GM18517 (cell line): ENCODE measurements at regions not wholly inside any gene's neighbourhood (a gene's known extent, or its start where the extent isn't known, plus 50 kb on each side); places are given as distances from the start of the nearest gene placed in this dataset.

Experiments used
- ATAC-seq: cut with Tn5 transposase; IDR thresholded peaks from one replicate; pipeline ENCODE4 v1.9.1; 2021; ENCODE audit warnings: mild to moderate bottlenecking, moderate library complexity; ENCODE audit not compliant: unreplicated experiment

DNA sequence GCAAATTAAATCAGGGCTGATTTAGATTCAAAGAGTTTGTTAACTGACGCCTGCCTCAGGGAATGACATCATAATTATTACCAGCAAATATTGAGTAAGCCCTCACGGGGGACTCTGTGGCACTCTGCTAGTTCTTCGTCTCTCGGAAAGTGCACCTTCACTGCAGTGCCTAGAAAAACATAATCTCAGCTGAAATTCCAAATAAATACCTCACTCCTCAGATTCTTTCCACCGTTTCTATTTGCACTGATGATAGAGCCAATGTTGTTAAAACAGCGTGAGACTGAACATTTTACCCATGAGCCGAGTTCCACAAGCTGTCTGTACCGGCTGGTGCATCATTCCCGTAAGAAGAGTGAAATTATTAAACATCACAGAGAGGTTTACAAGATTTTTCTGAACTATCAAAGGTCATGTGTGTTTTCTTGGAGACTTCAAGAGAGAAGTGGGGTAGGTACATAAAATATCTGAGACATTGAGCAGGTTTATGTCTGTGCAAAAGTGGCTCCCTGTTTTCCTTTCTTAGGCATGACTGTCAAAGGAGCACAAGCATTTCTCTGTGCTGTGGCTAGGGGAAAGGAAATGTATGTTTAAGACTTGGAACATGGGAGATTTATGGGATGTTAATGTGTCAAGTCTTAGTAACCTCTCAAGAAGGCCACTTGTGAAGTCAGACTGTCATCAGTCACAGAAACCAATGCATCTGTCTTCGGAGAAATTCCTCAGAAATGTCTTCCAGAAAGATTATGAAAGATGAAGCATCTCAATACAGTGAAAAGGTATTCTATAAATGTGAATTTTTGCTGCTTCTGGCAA is 119.6 kb downstream of the CBLL2 start:
- ATAC-seq: no peak

DNA sequence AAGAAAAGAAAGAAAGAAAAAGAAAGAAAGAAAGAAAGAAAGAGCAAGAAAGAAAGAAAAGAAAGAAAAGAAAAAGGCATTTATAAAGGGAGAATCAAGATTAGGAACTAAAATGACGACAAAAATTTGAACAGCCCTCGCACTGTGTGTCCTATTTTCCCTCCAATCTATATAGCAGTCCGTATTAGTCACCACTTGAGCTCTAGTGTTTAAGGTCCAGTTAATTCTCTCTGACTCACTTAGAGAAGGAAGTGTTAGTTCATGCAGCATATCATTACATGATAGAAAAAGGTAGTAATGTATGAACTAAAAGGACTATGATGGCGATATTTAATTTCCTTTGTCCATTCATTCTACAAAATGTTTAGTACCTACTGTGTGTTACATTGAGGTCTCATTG is 122.7 kb downstream of the CBLL2 start:
- ATAC-seq: no peak

DNA sequence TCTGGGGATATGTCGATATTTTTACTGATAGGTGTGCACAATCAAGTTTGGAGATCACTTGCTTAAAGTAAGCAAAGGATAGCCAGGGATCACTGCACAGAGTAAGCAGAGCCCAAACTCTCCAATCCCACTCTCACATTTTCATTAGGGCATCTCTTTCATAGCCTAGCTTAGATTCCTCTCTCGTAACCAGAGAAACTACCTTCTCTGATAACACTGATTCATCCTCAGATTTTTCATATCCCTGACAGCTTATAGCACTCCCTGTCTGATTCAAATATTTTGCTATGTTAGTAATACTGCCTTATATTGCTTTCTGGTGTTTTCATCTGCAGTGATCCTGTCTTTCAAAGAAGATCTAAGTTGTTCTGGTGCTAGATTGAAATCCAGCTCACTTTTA is 123.7 kb downstream of the CBLL2 start:
- no peak for ATAC-seq

DNA sequence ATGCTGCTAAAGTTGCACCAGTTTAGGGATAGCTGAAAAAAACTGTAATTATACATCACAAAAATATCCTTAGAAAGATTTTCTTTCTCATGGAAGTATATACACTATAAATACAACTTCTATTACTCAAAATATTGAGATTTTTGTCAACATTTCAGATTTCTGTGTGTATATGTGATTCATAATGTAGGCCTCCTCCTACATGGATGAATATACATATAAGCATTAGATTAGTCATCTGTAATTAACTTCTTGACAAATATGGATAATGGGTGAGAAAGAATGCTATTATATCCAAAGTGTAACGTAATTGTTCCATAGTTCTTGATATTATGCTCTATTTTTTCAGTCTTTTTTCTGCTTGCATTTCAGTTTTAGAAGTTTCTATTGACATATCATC is 124.9 kb downstream of the CBLL2 start:
- ATAC-seq: no peak

DNA sequence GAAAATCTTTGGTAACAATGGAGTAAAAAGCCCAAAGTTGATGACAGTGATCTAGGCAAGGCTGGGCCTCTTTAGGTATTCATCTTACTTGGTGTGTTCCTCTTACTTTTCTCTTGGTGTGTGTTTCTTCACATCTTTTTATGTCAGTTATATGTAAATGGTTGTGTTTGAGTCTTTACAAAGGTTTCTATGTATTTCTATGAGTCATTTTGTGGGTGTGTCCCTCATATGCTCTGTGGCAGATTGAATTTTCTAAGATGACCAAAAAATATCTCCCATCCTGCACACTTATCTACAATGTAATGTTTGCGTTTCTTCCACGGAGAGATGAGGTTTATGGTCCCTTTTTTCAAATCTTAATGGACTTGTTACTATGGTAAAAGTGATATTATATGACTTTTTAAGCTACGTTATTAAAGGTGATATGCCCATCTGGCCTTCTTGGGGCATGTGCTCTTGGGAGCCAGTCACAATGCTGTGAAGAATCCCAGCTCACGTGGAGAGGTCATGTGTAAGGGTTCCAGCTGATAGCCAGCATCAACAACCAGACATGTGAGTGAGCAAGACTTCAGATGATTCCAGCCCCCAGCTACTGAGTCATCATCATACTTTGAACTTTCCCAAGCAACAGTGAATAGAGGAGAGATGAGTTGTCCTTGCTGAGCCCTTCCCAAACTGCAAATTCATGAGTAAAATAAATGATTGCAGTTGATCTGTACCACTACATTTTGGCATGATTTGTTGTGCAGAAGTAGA is 126.9 kb downstream of the CBLL2 start:
- no peak for ATAC-seq

DNA sequence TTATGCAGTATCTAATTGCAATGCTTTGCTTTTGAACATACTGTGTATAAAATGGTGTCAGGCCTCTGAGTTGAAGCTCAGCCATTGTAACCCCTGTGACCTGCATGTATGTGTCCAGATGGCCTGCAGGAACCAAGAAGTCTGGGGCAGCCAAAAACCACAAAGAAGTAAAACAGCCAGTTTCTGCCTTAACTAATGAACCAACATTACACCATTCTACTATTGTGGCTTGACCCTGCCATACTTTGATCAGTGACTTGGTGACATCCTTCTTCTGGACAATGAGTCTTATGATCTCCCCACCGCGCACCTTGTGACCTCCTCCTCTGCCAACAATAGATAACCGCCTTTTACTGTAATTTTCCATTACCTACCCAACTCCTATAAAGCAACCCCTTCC is 131.6 kb downstream of the CBLL2 start:
- ATAC-seq: no peak

DNA sequence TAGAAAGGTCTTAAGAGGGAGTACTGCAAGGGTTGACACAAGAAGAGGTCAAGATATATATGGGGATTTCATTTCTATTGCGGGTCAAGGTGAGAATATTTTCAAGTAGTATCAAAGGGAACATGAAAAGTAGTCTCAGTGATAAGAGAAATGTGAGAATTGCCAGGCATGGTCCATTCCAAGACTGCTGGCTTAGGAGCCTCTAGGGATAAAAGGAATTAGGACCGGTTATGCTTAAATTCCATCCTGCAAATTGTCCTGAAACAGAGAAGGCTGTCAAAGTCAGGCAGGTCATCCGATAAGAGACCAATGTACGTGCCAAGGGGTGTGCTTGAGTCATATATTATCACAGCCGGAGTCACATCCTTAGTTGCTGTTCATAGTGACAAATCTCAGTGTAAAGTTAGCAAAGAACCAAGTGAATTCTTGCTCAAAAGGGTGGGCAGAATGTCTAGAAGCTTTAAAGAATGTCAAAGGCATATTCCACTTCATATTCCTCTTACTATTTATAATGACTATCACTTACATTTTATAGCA is 133.6 kb downstream of the CBLL2 start:
- ATAC-seq: no peak

DNA sequence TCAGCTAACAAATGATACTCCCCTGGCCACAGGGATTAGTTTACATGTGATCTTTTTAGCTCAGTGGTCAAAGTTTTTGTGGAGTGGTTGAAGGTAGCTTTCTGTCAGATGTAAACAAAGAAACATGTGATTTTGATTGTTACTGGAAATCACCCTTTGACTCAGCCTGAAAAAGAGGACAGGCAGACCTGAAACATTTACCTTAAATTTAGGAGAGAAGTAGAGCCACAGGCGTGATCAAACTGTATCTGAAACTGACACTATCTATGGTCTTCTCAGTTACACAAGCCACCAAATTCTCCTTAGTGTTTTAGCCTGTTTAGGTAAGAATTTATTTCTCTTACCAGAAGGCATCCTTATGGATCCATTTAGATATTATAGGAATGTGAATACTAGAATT is 136.7 kb downstream of the CBLL2 start:
- no peak for ATAC-seq

DNA sequence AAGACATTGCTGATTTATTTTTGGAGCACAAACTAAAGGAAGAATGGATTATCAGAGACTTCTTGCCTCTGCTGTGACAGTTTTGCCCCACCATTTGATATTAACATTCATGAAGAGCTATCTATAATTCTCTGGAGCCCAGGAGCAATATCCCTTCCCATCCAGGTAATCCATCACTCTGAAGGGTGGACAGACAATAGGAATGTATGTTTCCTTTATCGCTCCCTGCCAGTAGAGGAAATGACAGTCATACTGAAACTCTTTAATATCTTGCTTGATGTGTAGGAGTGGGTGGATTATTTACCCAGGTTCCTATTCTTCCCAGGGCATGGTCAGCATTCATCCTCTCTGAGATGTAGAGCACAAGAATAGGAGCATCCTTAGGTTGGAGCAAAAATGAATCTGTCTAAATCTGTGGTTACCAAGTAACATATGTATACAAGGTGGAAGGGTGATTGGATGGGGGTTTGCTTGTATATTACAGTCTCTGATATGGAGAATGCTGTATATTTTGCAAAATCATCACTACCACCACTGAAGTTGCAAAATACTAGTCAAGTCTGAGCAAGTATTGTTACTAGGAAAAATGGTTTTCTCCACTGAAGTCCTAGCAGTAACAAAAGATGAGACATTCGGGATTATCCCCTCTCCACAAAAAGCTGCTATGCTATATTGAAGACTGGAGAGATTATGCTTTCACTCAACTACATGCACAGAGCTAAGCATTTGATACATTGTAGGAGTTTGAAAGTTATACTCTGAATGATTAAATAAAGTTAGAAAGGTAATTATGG is 151.6 kb downstream of the CBLL2 start:
- ATAC-seq: no peak

DNA sequence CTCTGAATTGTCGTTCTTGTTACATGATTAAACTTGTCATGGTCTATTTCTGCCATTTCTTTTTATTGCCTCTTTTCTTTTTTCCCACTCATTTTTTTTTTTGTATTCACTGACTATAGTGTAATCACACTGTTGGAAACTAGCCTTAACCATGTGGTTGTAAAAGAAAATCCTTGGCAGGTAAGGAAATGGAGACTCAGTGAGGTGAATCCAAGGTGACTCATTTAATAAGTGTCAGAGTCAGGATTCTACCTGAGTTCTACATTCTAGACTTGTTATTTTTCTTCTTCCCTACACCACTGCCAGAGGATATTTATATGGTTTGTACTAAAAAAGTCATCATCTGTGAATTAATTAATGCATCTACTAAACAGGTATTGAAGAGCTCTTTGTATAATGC is 152.2 kb downstream of the CBLL2 start:
- ATAC-seq: no peak

DNA sequence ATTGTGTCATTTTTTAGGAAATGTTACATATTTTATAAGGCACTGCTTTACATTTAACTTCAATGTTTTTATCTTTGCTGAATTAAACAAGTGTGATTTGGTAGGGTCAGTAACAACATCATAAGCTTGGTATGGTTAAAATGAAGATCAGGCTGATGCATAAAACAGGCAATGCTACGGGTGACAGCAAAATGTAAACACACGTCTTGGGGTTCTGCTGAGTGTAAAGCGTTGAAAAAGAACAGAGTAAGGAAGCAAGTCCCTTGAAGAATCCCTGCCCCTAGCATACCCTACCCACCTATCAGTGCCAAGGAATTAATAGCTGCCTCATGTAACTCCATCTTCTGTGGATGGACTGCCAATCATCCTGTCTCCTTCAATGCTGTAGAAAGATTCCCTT is 157.0 kb downstream of the CBLL2 start:
- ATAC-seq: no peak

DNA sequence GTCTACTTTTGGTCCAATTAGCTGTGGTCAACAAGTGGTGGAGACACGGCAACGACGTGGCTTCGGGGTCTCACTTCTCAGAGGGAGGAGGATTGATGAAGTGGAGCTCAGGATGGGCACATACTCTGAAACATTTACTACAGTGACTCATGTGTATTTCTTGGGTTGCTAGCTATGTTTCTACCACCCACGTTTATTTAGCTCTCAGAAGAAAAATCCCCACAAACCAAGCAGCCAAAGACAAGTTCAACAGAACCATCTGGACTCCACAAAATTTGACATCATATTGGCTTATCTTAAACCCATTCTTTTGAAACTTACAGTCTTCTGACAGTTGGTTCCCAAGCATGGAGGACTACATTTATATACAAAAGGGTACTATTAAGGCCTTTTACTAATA is 158.0 kb downstream of the CBLL2 start:
- ATAC-seq: no peak

DNA sequence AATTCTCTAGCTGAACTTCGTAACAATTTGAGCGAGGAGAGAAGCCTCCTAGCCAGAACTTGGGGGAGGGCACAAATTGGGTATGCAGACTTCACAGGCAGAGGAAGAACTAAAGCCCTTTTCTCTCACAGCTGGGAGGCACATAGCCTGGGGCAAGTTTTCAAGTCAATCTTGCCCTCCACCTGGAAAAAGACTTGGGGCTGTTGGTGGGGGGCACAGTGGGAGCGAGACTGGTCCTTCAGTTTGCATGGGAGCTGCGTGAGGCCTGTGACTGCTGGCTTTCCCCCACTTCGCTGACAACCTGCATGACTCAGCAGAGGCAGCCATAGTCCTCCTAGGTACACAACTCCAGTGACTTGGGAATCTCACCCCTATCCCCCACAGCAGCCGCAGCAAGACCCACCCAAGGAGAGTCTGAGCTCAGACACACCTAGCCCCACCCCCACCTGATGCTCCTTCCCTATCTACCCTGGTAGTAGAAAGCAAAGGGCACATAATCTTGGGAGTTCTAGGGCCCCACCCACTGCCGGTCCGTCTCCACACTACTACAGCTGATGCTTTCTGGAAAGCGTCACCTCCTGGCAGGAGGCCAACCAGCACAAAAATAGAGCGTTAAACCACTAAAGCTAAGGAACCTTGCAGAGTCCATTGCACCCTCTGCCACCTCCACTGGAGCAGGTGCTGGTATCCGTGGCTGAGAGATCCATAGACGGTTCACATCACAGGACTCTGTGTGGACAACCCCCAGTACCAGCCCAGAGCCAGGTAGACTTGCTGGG is 160.8 kb downstream of the CBLL2 start:
- no peak for ATAC-seq

DNA sequence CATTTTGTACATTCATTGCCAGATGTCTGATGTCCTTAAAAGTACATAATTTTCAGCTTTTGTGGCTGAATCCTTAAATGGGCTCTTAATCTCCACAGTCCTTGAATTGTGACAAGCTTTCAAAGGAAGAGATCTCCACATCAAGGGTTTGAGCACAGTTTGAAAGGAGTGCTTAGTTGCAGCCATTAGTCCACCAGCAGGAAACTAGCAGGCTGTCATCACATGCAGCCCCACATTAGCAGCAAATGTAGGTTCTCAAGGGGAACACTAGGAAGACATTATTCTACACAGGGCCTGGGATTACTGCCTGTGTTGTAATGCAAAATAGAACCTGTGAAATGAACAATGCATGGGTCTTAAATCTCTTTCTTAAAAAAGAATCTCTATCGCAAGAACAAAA is 173.2 kb downstream of the CBLL2 start:
- no peak for ATAC-seq

DNA sequence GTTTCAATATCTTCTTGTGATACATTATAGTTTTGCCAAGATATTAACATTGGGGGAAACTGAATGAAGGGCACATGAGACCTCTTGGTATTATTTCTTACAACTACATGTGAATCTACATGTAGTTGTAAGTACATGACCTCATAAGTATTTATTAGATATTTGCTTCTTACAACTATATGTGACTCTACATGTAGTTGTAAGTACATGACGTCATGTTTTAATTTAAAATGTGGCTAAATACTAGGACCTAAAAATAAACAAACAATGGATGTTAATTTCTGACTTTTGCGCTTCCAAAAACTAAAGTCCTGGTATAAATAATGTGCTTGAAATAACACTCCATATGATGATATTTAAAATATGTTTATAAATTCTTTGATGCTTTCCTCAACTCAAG is 190.2 kb downstream of the CBLL2 start:
- no peak for ATAC-seq

DNA sequence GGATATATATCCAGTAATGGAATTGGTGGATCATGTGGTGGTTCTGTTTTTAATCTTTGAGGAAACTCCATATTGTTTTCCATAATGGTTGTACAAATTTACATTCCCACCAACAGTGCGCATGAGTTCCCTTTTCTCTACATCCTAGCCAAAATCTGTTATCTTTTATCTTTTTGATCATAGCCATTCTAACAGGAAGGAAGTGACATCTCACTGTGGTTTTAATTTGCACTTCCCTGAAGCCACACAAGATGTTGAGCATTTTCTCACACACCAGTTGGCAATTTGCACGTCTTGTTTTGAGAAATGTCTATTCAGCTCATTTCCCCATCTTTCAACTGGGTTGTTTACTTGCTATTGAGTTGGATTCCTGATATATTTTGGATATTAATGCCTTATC is 194.9 kb downstream of the CBLL2 start:
- ATAC-seq: no peak

DNA sequence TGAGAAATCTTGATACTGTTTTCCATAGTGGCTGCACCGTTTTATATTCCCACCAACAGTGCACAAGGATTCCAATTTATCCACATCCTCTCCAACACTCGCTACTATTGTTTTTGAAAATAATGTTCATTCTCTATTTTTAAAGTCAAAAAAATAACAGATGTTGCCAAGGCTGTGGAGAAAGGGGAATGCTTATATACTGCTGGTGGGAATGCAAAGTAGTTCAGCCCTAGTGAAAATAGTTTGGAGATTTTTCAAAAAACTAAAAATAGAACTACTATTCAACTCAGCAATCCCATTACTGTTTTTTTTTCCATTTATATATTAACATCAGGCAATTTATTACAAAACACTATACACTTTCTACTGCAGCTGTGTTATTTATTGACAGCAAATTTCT is 208.7 kb downstream of the CBLL2 start:
- ATAC-seq: no peak

DNA sequence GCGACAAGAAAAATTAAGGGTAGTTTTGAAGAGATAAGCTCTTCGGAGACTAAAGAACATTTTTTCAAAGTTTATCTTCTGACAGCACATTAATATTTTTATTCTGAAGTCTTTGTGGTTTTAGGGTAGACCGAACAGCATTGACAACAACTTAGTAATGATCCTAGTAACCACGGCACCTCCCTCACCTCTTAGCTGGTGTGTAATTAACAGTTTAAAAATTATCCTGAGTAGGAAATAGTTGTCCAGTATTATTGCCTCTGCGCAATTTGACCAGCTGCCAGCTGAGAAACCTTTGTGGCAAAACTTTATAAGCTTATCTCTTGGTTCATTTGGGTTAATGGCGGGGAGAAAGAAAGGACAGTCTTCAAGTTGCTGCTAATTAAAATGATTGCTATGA is 213.6 kb downstream of the CBLL2 start:
- ATAC-seq: no peak

DNA sequence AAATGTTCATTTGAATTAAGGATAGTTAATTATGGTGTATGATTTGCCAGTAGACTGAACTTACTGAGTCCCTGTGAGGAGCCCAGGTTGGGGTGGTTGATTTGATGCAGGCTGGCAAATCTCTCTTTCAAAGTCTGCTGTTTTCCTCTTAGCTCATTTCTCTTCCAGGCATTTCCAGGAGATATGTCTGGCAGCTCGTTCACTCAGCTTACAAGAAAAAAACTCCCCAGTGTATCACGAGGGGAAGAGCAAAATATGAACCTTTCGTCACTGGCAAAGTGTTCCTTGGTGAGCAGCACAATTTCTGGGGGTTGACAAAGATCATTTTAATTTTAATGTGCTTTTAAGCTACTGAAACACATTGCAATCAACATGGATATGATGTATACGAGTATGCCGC is 244.2 kb downstream of the CBLL2 start:
- no peak for ATAC-seq

DNA sequence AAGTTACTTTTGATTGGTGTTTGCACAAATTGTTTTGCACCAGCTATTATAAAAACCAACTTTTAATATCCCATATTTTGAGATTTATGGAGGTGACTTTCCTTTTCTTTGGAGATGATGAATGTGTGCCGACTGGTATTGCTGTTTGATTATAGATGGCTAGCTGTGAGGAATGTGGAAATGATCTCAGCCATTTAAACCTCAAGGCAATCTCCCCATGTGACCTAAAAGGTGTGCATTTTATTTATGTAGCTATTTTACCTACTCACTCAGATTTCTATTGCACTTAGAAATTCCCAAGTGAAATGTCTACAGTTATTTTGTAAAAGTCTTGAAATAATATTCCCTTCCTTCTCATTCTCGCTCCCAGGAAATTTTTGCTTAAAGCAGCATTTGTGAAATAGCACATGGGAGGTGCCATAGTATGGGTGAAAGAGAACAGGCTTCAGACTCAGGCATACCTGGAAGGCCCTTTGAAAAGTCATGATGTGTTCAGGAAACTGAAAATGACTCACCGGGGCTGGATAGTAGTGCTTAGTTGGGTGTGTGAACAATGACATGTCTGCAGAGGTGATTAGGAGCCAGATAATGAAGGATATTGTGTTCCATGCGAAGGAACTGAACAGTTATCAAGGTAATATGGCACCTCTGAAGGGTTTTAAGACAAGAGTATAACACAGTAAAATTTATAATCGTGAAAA is 247.6 kb downstream of the CBLL2 start:
- no peak for ATAC-seq
